Epithelial cell of esophagus (primary cell): ENCODE measurements at regions not wholly inside any gene's neighbourhood (a gene's known extent, or its start where the extent isn't known, plus 50 kb on each side); places are given as distances from the start of the nearest gene placed in this dataset.
A peak's percentile ranks its signal among the peaks of the same experiment; 100 is the strongest.

Experiments used
- DNase-seq: peaks from one replicate; pipeline ENCODE4 v3.0.0; 2010; ENCODE audit warnings: low read depth
- H3K4me3 ChIP-seq: 2 replicates; pipeline ENCODE4 v1.5.1; 2011; ENCODE audit warnings: mild to moderate bottlenecking, low read length, control low read depth
- TF ChIP-seq, protein P1 (sequence below): IDR thresholded peaks from 2 replicates; pipeline ENCODE4 v1.5.1; 2011; ENCODE audit warnings: low read depth, mild to moderate bottlenecking, low read length, control low read depth, inconsistent platforms; ENCODE audit not compliant: insufficient read depth; ENCODE audit errors: missing control alignments

- no peak overlapping the region for H3K4me3 ChIP-seq
- TF ChIP-seq, protein P1, sequence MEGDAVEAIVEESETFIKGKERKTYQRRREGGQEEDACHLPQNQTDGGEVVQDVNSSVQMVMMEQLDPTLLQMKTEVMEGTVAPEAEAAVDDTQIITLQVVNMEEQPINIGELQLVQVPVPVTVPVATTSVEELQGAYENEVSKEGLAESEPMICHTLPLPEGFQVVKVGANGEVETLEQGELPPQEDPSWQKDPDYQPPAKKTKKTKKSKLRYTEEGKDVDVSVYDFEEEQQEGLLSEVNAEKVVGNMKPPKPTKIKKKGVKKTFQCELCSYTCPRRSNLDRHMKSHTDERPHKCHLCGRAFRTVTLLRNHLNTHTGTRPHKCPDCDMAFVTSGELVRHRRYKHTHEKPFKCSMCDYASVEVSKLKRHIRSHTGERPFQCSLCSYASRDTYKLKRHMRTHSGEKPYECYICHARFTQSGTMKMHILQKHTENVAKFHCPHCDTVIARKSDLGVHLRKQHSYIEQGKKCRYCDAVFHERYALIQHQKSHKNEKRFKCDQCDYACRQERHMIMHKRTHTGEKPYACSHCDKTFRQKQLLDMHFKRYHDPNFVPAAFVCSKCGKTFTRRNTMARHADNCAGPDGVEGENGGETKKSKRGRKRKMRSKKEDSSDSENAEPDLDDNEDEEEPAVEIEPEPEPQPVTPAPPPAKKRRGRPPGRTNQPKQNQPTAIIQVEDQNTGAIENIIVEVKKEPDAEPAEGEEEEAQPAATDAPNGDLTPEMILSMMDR: no peak
- peak; percentile 15 for DNase-seq
Measured at GRCh38 chr3:99366663-99367429, 271.5 kb upstream of the COL8A1 start.

GRCh38 chr3:99365979-99366378 lies 272.4 kb upstream of the COL8A1 start:
- no peak overlapping the region for H3K4me3 ChIP-seq
- TF ChIP-seq, protein P1: no peak
- no peak for DNase-seq

- no peak for DNase-seq
- TF ChIP-seq, protein P1: no peak
- H3K4me3 ChIP-seq: no peak overlapping the region
Measured at GRCh38 chr3:99365396-99365795, 273.0 kb upstream of the COL8A1 start.

DNA sequence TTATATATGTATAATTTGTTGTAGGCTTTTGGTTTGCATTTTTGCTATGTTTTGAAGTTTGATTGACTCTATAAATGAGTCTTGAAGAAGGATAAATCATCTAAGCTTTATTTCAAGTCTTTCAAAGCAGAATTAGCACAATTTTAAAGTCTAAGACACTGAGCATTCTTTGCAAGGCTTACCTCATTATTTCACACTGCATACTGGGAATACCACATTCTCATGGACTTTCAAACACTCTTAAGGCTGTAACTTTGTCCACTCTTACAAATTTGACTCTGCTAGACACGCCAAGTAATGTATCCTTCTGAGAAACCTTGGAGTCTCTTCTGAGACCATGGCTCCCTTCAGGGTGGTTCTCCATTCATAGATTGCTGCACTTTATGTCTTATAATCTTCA lies 281.3 kb upstream of the COL8A1 start:
- no peak overlapping the region for H3K4me3 ChIP-seq
- TF ChIP-seq, protein P1: no peak
- no peak for DNase-seq

GRCh38 chr3:99356696-99357095 lies 281.7 kb upstream of the COL8A1 start:
- H3K4me3 ChIP-seq: no peak overlapping the region
- TF ChIP-seq, protein P1: no peak
- DNase-seq: no peak

DNA sequence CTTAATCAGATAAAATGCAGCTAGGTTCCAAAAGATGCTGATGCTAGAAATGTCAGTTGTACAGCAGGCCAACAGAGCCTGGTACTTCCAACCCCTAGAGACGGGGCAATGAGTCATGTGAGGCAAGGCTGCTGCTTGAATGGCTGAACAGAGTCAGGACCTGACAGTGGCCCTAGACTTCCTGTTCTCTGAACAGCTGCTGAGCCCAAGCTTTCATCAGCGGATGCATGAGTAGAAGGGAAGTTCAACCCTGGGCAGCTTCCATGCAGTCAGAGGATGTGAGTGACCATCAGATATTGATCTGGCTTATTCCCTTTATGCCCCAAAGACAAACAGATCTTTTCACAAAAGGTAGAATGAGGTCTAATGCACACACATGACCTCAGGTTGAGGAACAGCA lies 282.9 kb upstream of the COL8A1 start:
- TF ChIP-seq, protein P1: no peak
- H3K4me3 ChIP-seq: no peak overlapping the region
- DNase-seq: peak; percentile 2

DNA sequence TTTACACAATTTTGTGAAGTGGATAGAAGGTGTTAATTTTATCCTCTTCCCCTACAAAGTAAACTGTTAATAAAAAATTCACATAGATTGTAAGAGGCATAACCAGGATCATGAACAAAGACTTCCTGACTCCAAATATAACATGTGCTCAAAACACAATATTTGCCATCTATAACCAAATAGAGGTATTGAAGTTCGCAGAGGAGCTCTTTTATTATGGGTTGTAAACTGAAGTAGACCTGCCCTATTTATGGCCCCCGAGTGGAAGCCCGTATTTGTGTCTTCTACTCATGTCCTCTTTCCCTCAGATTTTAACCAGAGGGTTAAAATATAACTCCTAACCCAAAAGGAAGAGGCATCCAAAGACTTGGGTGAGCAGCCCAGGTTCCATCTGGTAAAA lies 285.6 kb upstream of the COL8A1 start:
- no peak overlapping the region for H3K4me3 ChIP-seq
- no peak for DNase-seq
- TF ChIP-seq, protein P1: no peak
